OCI-LY1 (cell line): ENCODE measurements at regions not wholly inside any gene's neighbourhood (a gene's known extent, or its start where the extent isn't known, plus 50 kb on each side); places are given as distances from the start of the nearest gene placed in this dataset.

ENCODE experiments used
- CTCF ChIP-seq: fragments of 200-600 bp; sonication (generic), shearing (Covaris generic); IDR thresholded peaks from 2 replicates; pipeline ENCODE4 v1.5.1; 2017; ENCODE audit warnings: mild to moderate bottlenecking, antibody characterized with exemption, low read length, moderate library complexity, mixed read lengths
- EZH2 ChIP-seq: fragments of 200-600 bp; sonication (generic), shearing (Covaris generic); IDR thresholded peaks from 2 replicates; pipeline ENCODE4 v1.8.0; 2017; ENCODE audit warnings: borderline replicate concordance, mixed run types, mild to moderate bottlenecking, antibody characterized with exemption, low read length, moderate library complexity, mixed read lengths

GRCh38 chr13:33541456-33541855 lies 255.9 kb upstream of the STARD13 start:
- TF ChIP-seq CTCF = no peak
- TF ChIP-seq EZH2 = no peak
